ENCODE measurements at regions not wholly inside any gene's neighbourhood (a gene's known extent, or its start where the extent isn't known, plus 50 kb on each side); places are given as distances from the start of the nearest gene placed in this dataset.

GRCh38 chr9:32289756-32290155, 94.7 kb upstream of the ACO1 start:
- Histone ChIP-seq H3K9me3 (replicated peaks; ENCODE audit: control insufficient read depth, insufficient read depth, low read depth, low read length) (no peaks in the 10 kb centered on the region), H3K4me1 (replicated peaks in 1 of 2; ENCODE audit: control insufficient read depth in 2 of 2, insufficient read depth in 2 of 2, low read length in 2 of 2) (no peaks in the 10 kb centered on the region), H3K9me1 (ENCODE audit: control insufficient read depth, insufficient read depth, low read length) (no peaks in the 10 kb centered on the region), H3K27me3 (ENCODE audit: control insufficient read depth in 2 of 2, insufficient read depth in 2 of 2, low read length in 2 of 2) (no peaks in the 10 kb centered on the region), H4K20me1 (replicated peaks; ENCODE audit: control insufficient read depth, insufficient read depth, low read length) (no peaks in the 10 kb centered on the region), H3K9ac (ENCODE audit: insufficient read depth in 1 of 2, low read depth in 2 of 2, low read length in 2 of 2) (no peak overlapping the region), H2AFZ (ENCODE audit: low read depth, low read length) (no peak overlapping the region), H3K4me2 (ENCODE audit: insufficient read depth, low read length) (no peak overlapping the region), H3K27ac (ENCODE audit: extremely low read depth, low read depth, low read length) (no peak overlapping the region), H3K4me3 (no peak overlapping the region), H3K79me2 (ENCODE audit: control insufficient read depth, insufficient read depth, low read length) (no peaks in the 10 kb centered on the region), H3K36me3 (ENCODE audit: control insufficient read depth, insufficient read depth, low read length) (no peaks in the 10 kb centered on the region)
- no TSS peak for BruUV-seq (replicated peaks)
- no peak for TF ChIP-seq ZNF764 (CRISPR knock-in tag; IDR thresholded peaks at IDR 0.05; ENCODE audit: low read depth)
- TF ChIP-seq GATAD2A (IDR thresholded peaks at IDR 0.05) = no peak
- no peak for TF ChIP-seq HNRNPH1 (optimal IDR thresholded peaks at IDR 0.05; ENCODE audit: low read depth, low read length)
- TF ChIP-seq, protein P1, sequence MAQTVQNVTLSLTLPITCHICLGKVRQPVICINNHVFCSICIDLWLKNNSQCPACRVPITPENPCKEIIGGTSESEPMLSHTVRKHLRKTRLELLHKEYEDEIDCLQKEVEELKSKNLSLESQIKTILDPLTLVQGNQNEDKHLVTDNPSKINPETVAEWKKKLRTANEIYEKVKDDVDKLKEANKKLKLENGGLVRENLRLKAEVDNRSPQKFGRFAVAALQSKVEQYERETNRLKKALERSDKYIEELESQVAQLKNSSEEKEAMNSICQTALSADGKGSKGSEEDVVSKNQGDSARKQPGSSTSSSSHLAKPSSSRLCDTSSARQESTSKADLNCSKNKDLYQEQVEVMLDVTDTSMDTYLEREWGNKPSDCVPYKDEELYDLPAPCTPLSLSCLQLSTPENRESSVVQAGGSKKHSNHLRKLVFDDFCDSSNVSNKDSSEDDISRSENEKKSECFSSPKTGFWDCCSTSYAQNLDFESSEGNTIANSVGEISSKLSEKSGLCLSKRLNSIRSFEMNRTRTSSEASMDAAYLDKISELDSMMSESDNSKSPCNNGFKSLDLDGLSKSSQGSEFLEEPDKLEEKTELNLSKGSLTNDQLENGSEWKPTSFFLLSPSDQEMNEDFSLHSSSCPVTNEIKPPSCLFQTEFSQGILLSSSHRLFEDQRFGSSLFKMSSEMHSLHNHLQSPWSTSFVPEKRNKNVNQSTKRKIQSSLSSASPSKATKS (CRISPR knock-in tag; IDR thresholded peaks at IDR 0.05) = no peak
- no peak for TF ChIP-seq PHB (CRISPR knock-in tag; IDR thresholded peaks at IDR 0.05)
- no peak for TF ChIP-seq ELF2 (CRISPR knock-in tag; IDR thresholded peaks at IDR 0.05)
- TF ChIP-seq, protein P2, sequence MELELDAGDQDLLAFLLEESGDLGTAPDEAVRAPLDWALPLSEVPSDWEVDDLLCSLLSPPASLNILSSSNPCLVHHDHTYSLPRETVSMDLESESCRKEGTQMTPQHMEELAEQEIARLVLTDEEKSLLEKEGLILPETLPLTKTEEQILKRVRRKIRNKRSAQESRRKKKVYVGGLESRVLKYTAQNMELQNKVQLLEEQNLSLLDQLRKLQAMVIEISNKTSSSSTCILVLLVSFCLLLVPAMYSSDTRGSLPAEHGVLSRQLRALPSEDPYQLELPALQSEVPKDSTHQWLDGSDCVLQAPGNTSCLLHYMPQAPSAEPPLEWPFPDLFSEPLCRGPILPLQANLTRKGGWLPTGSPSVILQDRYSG (tag; conservative IDR thresholded peaks at IDR 0.05; ENCODE audit: low read depth) = no peak
- TF ChIP-seq ZNF133 (CRISPR knock-in tag; IDR thresholded peaks at IDR 0.05) = no peak
- TF ChIP-seq ZNF507 (tag; conservative IDR thresholded peaks at IDR 0.05) = no peak
- no peak for TF ChIP-seq PRPF4 (IDR thresholded peaks at IDR 0.05; ENCODE audit: insufficient read depth, low read depth, low read length, poor library complexity, severe bottlenecking)
- no peak for TF ChIP-seq FOXK2 (conservative IDR thresholded peaks at IDR 0.05 in 1 of 2, IDR thresholded peaks at IDR 0.05 in 1 of 2; ENCODE audit: low read depth in 2 of 2)
- no peak for TF ChIP-seq NELFE (IDR thresholded peaks at IDR 0.05; ENCODE audit: insufficient read depth, insufficient read length)
- TF ChIP-seq ZNF766 (CRISPR knock-in tag; conservative IDR thresholded peaks at IDR 0.05) = no peak
- TF ChIP-seq TCF7L2 (IDR thresholded peaks at IDR 0.05; ENCODE audit: low read depth, low read length) = no peak
- no peak for TF ChIP-seq ZBTB9 (CRISPR knock-in tag; IDR thresholded peaks at IDR 0.05)
- no peak for TF ChIP-seq ZFPM2 (CRISPR knock-in tag; IDR thresholded peaks at IDR 0.05)
- POLR2A ChIA-PET = no interaction called here
- intact Hi-C loops (cut with micrococcal nuclease) (no loop called here), in situ Hi-C loops (cut with MboI) (no loop called here)
- FAIRE-seq = no peak
- CTCF ChIA-PET (ENCODE audit: low intra/inter-chr PET ratio) = no interaction called here
- DNase-seq (ENCODE audit: extremely low read depth in 1 of 4, low spot score in 3 of 4) = no peak
- 0% methylated on average over 2 of the region's 3 CpGs for WGBS (ENCODE audit: insufficient coverage, low coverage, missing lambda C conversion rate)
- no peak for ATAC-seq

All from K562 (cell line).